ENCODE measurements at regions not wholly inside any gene's neighbourhood (a gene's known extent, or its start where the extent isn't known, plus 50 kb on each side); places are given as distances from the start of the nearest gene placed in this dataset.
A peak's percentile ranks its signal among the peaks of the same experiment; 100 is the strongest.

GRCh38 chr10:128846927-128847326, 620.1 kb upstream of the MGMT start:
- DNase-seq = no peak

GRCh38 chr10:128848810-128849209, 618.2 kb upstream of the MGMT start:
- no peak for DNase-seq

GRCh38 chr10:128850647-128851046, 616.4 kb upstream of the MGMT start:
- DNase-seq = no peak

DNA sequence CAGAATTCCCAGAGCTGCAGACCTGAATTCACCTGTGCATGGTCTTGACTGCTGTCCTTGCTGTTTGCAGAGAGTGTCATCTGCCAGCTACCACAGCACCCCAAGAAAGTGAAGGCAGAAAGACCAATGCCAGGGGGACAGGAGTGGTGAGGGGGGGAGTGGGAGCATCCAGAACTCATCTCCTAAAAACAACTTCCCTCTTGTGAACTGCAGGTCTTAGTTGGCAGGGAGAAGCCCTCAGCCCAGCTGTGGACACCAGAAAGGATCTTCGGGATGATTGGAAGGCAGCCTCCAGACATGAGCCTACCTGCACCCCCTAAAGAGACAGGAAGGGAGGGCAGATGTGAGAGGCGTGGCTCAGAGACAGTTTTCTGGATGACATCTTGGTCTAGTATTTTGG, 615.8 kb upstream of the MGMT start:
- DNase-seq = no peak

- DNase-seq = no peak
These were observed 615.3 kb upstream of the MGMT start for GRCh38 chr10:128851726-128852125.

GRCh38 chr10:128852449-128852848, 614.6 kb upstream of the MGMT start:
- DNase-seq = no peak

DNA sequence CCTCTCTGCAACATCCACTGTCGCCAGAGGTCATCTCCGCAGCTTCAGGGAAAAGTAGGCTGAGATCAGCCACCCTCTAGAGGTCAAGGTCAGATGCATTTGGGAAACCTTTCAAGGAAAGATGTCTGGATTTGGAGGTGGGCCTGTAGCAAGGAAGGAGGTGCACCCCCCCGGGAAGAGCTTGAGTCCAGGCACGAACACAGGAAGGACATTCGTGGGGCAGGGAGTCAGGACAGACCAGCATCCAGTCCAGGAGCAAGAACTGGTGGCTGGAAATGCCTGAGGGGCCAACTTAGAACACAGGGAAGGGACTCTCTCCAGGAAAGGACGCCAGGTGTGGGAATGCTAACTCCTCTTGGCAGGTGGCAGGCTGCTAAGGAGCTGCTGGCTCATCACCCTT, 614.1 kb upstream of the MGMT start:
- DNase-seq = no peak

DNA sequence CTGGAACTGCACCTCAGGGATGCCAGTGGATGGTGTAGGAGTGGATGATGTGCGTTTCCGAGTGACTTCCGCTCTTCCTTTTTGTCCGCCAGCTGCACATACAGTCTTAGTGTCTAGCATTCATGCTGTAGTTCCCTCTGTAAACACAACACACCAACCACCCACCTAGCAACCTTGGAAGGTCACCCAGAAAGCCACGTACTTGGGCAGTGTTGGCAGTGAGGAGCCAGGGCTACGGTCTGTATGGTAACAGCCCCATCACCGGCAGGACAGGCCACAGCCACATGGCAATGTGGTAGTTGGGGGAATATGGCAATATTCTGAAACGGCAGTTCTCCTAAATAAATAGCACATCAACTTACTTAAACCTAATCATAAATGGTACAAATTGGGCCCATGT, 613.5 kb upstream of the MGMT start:
- no peak for DNase-seq

- no peak for DNase-seq
These were observed 612.8 kb upstream of the MGMT start for GRCh38 chr10:128854204-128854603.

DNA sequence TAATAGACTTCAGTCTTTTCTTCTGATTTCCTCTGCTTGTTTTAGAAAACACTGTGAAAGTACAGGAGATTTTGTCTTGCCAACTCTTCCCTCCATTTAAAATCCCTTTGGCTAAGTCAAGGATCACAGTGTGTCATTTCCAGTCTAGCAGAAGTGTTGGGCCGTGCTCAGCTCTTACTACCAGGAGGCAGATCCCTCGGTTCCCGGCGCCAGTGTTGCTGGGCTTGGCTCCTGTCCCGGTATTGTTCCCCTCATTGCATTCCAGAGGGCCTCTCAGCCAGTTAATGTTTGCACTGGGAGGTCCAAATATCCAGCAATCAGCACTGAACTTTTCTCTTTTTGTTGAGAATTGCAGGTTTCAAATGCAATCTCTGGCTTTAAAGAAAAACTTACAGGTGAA, 612.1 kb upstream of the MGMT start:
- no peak for DNase-seq

DNA sequence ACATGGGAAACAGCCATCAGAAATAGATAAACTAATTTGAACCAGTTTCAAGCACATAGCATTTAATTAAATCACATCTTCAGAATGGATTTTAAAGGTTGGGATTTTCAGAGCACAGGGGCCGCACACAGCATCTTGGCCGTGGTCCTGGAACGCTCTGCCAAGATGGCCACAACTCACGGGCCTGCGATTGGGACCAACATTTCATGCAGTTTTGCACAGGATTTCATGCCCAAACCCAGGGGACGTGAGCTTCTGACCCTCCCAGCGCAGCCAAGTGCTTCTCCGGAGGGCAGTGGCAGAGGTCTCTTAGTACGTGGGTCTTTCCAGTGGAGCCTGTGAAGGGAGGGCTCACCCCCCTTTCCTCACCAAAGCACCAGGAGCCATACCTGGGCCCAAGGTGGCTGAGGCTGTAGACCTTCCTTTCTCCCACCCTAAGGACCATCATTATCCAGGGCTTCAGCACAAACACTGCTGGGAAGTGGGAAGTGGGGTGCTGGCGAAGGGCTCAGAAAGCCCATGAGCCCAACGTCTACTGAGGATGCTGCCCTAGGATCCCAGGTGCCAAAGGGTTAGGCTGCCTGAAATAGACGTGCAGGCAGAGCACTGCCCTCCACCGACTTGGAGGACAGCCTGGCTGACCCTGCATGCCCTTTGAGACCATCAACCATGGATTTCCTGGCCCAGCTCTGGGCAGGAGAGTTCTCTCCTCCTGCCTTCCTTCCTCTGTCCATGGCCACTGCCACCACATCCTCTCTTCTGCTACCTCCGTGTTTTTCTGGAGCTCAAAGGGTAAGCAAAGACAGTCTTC, 611.2 kb upstream of the MGMT start:
- no peak for DNase-seq

DNA sequence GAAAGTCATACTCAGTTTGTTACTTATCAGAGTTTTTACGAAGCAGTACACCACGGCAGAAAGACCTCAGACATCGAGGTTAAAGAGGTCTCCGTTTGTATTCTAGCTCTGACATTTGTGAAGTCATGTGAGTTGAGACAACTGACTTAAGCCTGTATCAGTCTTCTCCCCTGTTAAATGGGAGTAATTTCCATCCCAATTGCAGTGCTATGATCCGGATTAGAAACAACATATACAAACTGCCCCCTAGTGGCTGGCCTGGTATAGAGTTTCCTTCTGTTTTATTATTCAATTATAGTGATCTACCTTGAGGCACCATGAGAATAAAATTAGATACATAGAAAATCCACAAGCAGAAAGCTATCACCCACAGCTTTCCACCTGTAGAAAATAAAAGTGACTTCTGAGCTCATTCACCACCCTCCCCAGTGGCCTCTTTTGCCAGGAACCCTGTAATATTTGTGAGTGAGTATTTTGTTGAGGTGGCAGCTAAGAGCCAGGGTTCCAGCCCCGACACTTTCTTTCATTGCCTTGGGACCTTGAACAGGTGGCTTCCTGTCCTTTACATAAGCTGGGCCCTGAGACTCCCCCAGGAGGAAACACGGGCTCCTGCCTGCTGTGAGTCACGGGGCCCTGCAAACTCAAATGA, 607.2 kb upstream of the MGMT start:
- DNase-seq = peak in 1 of 2 donors; percentile 43

DNA sequence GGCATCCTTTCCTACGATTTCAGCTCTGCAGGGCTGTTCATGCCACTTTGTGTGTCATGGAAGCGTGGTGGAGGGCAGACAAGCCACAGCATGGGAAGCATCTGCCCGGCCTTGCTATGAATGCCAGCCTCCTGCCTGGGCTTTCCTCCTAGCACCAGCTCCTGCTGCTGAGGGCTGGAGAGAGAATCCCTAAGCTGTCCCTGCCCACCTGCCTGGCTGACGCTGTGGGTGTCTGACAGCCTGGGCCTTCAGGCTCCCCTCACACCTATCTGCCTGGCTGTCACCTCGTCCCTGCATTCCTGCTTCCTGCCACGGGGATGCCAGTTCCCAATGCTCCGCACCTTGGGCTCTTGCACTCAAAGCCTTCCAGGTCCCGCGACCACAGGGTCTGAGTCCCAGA, 606.5 kb upstream of the MGMT start:
- no peak for DNase-seq

DNA sequence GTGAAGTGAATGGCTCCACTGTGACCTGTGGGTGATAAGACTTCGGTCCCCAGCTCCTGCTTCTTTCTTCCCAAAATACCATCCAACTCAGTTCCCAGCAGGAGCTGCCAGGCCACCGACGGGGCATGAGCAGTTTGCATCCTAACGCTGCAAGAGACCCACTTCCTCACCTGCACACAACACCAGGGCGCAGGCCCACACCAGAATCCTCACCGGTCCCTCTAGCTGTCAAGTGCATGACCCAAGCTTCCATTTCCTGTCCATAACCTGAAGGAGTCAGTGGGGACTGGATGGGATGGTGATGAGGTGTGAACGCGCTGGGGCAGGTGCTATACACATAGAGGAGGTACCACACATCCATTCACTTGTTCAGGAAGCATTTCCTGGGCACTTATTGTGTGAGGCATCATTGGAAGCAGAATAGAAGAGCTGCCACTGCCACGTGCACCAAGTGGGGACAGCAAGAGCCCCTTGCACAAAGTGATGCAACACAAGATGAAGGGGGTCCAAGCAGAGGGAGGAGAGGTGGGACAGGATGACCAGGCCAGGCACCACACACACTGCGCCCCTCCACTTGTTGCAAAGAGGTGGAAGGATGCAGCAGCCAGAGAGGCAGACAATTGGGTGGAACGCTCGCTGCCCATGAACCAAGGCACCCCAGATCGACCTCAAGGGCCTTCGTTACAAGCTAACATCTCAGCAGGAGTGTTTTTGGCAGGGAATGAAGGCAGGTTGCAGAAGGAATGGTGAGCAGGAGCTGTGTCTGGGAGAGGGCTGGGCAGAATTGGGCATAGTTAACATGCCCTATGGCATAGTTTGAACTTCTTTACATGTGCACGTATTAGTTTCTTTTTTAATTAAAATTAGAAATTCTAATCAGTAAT, 605.8 kb upstream of the MGMT start:
- no peak for DNase-seq

DNA sequence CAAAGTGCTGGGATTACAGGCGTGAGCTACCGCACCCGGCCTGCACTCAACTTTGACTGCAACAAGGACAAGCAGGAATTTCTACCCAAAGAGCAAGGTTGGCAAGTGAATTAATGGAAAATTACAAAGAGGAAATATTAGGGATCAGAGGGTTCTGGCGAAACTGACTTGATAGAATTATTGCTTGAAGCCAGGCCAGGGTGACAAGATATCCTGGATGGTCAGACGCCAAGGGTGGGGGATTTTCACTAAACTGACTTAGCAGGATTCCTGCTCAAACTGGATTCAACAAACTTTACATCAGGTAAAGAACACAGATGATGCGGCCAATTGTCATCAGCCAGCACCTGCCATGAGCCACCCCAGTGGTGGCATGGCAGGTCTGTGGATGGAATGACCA, 603.6 kb upstream of the MGMT start:
- no peak for DNase-seq

- no peak for DNase-seq
These were observed 603.1 kb upstream of the MGMT start for GRCh38 chr10:128863823-128864405.

GRCh38 chr10:128864554-128865295, 602.3 kb upstream of the MGMT start:
- DNase-seq = no peak

DNA sequence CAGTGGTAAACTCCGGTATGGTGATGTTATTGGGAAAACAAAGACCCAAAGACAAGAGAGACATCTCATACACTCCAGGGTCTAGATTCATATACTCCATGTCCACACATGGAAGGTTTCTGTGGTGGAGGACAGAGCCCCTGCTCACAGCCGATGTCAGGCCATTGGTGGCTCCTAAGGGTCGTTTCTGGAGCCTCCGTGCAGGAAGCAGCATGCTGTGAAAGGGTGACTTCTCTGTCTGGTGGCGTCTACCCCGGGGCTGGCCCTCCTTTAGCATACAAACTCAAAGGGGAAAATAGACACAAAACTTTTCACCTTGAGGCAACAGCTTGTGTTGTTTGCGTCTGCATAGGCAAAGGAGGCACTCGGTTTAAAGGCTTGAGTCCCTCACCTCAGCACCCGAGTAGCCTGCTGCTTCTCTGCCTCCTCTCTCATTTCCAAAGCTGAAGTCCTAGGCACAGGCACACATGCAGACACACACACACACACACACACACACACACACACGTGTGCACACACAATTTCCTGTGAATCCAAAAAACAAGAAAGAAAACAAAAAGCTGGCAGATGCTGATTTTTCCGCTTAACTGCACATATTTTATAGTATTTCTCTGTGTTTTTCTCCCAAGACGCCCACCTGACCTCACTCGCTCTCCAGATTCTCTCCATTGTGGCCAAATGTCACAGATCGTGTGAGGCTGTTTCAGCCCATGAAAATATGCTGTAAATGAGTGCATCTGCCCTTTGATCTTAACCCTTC, 601.4 kb upstream of the MGMT start:
- no peak for DNase-seq

- no peak for DNase-seq
These were observed 600.5 kb upstream of the MGMT start for GRCh38 chr10:128866551-128866950.

GRCh38 chr10:128867210-128867609, 599.8 kb upstream of the MGMT start:
- no peak for DNase-seq

DNA sequence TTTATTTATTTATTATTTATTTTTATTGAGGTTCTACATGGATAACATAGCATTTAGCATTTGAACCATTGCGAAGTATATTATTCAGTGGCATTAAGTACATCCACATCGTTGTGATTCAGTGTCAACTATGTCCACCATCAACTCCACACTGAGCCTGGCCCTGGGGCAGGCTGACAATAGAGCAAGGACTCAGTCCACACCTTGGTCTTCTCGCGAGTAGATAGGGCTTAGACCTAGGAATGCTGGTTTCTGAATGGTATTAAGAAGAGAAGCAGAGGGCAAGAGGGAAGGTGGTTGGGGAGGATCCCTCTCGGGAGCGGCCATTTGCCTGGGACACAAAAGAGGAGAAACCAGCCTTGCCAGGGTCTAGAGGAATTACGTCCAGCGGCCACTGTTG, 599.2 kb upstream of the MGMT start:
- DNase-seq = no peak

GRCh38 chr10:128868481-128868880, 598.6 kb upstream of the MGMT start:
- no peak for DNase-seq
